HS-5 (cell line): ENCODE measurements at regions not wholly inside any gene's neighbourhood (a gene's known extent, or its start where the extent isn't known, plus 50 kb on each side); places are given as distances from the start of the nearest gene placed in this dataset.
"Not testable (repeated sequence)": the region's sequence is repeated elsewhere in the genome, so short reads cannot be mapped to it uniquely, and the experiment has no call there.

Source experiments
- DNase-seq: peaks from one replicate; pipeline ENCODE4 v3.0.0-alpha.2; 2012; ENCODE audit warnings: low read depth

- DNase-seq, result no peak
Observed at GRCh38 chr1:96509951-96510350, 211.6 kb upstream of the PTBP2 start.

DNA sequence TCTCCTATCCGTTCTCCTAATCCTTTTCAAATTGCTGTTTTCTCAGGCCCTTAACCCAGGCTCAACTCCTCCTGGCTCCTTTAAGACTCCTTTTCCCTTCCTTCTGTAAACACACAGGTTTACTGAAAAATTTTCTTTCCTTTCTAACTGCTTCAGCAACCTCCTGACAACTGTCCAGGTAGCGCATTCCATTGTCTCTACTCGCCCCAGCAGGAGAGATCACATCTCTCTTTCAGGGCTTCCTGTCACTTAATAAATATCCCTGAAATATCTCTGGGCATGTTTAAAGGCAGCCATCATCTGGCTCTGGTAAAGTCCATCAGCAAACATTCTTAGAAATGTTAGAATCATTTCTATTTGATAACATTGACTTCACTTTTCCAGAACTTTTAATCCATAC lies 211.2 kb upstream of the PTBP2 start:
- DNase-seq, result no peak

DNA sequence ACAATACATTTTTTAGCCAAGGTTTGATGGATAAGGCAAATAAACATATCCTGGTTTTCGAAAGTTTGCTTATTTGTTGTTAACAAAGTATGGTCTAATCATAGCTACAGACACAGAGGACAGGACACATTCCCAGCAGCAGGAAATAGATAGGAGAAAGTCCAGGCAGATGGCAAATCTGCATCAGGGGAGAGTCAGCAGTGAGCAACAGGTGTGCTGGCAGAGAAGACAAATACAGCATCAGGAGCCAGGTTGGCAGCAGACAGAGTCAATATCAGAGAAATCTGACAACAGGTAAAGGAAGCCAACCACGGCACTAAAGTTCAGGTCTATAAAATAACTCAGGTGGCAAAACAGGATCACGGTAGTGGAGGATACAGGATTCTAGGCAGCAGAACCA lies 210.7 kb upstream of the PTBP2 start:
- no peak for DNase-seq

- no peak for DNase-seq
Observed at GRCh38 chr1:96513136-96513535, 208.4 kb upstream of the PTBP2 start.

DNA sequence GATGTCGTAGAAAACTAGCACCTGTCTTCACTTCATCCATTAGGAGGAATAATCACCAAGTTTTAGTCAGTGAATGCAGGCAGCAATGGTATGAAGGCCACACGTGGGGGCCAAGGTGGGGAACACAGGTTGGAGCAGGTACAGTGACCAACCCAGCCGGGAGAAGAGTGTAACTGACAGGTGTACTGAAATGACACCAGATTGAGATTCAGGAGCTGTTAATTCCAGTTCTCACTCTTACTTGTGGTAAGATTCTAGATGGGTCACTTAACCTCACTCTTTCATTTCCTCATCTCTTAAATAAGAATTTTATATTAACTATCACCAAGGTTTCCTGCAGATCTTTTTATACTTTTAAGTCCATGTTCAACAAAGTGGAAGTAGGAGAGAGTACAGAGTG lies 206.2 kb upstream of the PTBP2 start:
- DNase-seq, result no peak

- DNase-seq, result no peak
Observed at GRCh38 chr1:96515925-96516324, 205.7 kb upstream of the PTBP2 start.

- no peak for DNase-seq
Observed at GRCh38 chr1:96519851-96520578, 201.6 kb upstream of the PTBP2 start.

- DNase-seq, result no peak
Observed at GRCh38 chr1:96520579-96520947, 201.0 kb upstream of the PTBP2 start.

DNA sequence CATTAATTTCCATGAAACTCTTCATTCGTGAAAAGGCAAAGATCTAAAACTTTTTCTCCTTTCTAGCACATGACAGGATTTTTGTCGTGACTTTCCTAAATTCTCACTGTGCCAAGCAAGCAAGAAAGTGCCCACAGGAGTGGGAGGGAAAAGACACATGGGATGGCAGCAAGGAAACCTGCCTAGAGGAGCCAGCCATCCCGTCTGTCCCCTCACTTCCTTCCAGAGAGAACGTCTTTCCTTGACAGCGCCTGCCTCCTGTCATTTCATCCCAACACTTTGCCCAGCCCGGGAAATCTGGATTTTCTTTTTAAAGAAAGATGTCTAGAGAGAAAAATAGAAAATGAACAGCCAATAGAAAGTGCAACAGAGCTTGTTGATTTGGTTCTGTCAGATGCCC lies 200.6 kb upstream of the PTBP2 start:
- DNase-seq, result no peak

DNA sequence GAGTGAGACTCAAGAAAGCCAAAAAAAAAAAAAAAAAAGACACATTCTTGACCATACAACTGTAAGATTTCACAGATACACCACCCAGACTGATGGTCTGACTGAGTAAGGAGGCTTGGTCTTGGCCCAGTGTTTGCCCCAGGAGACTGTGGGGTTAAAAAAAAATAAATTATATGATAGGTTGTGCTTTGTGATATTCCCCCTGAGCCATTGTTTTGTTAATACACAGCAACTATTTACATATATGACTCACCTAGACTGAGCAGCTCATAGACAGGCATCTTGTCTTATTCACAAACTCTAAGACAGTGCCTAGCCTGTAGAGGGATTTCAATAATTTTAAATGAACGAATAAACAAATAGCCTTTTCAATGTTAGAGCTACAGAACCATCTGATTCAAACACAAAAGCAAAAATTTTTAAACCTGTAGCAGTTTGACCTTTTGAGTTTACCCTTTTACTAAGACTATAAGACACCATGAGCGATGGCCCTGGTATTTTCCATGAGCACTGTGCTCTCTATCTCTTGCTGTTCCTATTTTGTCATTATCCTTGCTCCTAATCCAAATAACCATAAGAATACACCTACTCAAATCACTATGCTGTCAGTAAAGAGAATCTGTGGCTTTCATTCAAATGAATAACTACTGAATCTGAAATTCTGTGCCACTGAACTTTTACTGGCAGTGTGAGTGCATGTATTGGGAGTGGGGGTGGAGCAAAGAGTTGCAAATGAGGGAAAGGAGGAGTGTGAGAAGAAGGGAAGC lies 199.4 kb upstream of the PTBP2 start:
- peak; percentile 13 for DNase-seq

- DNase-seq, result no peak
Observed at GRCh38 chr1:96522927-96523326, 198.7 kb upstream of the PTBP2 start.

DNA sequence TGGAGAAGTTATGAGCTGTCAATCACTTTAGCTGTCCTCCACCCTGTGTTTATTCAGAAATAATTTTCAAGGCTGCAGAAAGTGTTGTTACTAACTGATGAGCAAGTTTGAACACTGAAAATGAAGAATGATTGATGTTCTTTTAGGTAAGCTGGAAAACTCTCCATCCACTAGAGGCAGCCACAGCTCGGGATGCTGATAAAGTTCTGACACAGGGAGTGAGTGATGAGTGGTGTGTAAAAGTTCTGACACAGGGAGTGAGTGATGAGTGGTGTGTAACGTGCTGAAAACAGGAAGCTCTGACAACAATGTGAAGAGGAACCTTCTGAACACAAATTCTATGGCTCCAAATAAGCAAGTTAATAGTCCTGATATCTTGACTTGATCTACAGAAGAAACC lies 197.5 kb upstream of the PTBP2 start:
- DNase-seq, result no peak

GRCh38 chr1:96525657-96526557 lies 195.7 kb upstream of the PTBP2 start:
- DNase-seq, result no peak

- not testable (repeated sequence) for DNase-seq
Observed at GRCh38 chr1:96528672-96529071, 192.9 kb upstream of the PTBP2 start.

DNA sequence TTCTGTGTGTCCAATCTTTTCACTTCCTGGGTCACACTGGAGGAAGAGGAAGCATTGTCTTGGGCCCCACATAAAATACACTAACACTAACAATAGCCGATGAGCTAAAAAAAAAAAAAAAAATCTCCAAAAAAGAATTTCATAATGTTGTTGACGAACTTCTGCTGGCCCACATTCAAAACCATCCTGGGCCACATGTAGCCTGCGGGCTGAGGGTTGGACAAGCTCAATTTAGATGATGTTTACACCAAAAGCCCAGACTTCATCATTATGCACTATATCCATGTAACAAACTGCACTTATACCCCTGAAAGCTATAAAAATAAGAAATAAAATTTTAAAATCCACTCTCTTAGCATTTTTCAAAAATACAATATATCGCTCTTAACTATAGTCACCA lies 187.8 kb upstream of the PTBP2 start:
- no peak for DNase-seq

- peak; percentile 45 for DNase-seq
Observed at GRCh38 chr1:96536581-96536980, 185.0 kb upstream of the PTBP2 start.

GRCh38 chr1:96538111-96538641 lies 183.4 kb upstream of the PTBP2 start:
- peak; percentile 37 for DNase-seq

DNA sequence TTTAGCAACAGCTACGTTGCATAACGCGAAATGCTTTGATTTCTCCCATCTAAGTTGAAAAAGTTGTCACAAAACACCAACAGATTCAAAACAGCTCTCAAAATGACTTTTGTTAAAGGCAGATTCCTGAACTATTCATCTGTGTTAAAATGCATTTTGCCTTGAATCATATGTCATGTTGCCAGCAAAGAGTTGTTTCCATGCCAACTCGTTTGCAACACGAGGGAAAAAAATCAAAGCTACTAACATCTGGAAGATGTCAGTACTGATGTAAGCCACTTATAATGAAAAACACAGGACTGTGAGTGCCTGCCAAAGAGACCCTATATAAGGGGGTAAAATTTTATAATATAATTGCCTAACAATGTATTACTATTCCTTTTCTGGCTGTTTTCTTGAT lies 182.7 kb upstream of the PTBP2 start:
- DNase-seq, result peak; percentile 90

GRCh38 chr1:96541491-96541890 lies 180.1 kb upstream of the PTBP2 start:
- no peak for DNase-seq

- DNase-seq, result no peak
Observed at GRCh38 chr1:96544051-96544830, 177.3 kb upstream of the PTBP2 start.

- DNase-seq, result no peak
Observed at GRCh38 chr1:96544831-96545221, 176.8 kb upstream of the PTBP2 start.
